Vagina (tissue), 2 donors: ENCODE measurements at regions not wholly inside any gene's neighbourhood (a gene's known extent, or its start where the extent isn't known, plus 50 kb on each side); places are given as distances from the start of the nearest gene placed in this dataset.

Experiments
- DNase-seq, 2 donors: peaks; one replicate each; pipeline ENCODE4 v3.0.0-alpha.2; 2017; ENCODE audit errors: extremely low spot score in 2 of 2
- H3K27ac ChIP-seq: fragments of 200-600 bp; sonication (generic); one replicate; pipeline ENCODE4 v1.5.1; 2019
- H3K27me3 ChIP-seq: fragments of 200-600 bp; sonication (generic); one replicate; pipeline ENCODE4 v1.5.1; 2019
- H3K36me3 ChIP-seq, 2 donors: fragments of 200-600 bp; sonication (generic); one replicate each; pipeline ENCODE4 v1.5.1; 2017 to 2019
- H3K4me1 ChIP-seq: fragments of 200-600 bp; sonication (generic); one replicate; pipeline ENCODE4 v1.5.1; 2019
- H3K4me3 ChIP-seq, 2 donors: fragments of 200-600 bp; sonication (generic); 1 replicate in 1 of 2; 2 replicates in 1 of 2; pipeline ENCODE4 v1.5.1; 2016 to 2019
- H3K9me3 ChIP-seq: fragments of 200-600 bp; sonication (generic); one replicate; pipeline ENCODE4 v1.5.1; 2019
- CTCF ChIP-seq, 3 experiments: fragments of 450-650 bp in 2 of 3; fragments of 200-600 bp in 1 of 3; sonication (generic) in 1 of 3; IDR thresholded peaks; one replicate each; pipeline ENCODE4 v1.5.1; 2017 to 2019; ENCODE audit warnings: antibody characterized with exemption in 3 of 3, mild to moderate bottlenecking in 2 of 3, moderate library complexity in 2 of 3
- POLR2A ChIP-seq, 2 donors: fragments of 450-650 bp; IDR thresholded peaks; one replicate each; pipeline ENCODE4 v1.6.1; 2017; ENCODE audit warnings: antibody characterized with exemption in 2 of 2, mild to moderate bottlenecking in 2 of 2, moderate library complexity in 2 of 2
- POLR2AphosphoS5 ChIP-seq, 2 donors: sonication (generic); formaldehyde crosslinking; IDR thresholded peaks; one replicate each; pipeline ENCODE4 v1.9.0; 2017; ENCODE audit warnings: antibody characterized with exemption in 2 of 2, mild to moderate bottlenecking in 2 of 2, low read depth in 1 of 2; ENCODE audit not compliant: insufficient read depth in 1 of 2
- intact Hi-C: fragments of 100-400 bp; cut with DNase I; formaldehyde crosslinking; loops from one replicate; pipeline ENCODE4 v1.15.1; 2023

- Histone ChIP-seq H3K27ac (no peak overlapping the region), H3K27me3 (no peaks in the 10 kb centered on the region), H3K36me3 (no peaks in the 10 kb centered on the region), H3K4me3 (no peak overlapping the region), H3K9me3 (no peaks in the 10 kb centered on the region), H3K4me1 (no peaks in the 10 kb centered on the region)
- TF ChIP-seq CTCF (IDR thresholded peaks at IDR 0.05) (no peak), POLR2A (IDR thresholded peaks at IDR 0.05) (no peak), POLR2AphosphoS5 (IDR thresholded peaks at IDR 0.05; ENCODE audit: insufficient read depth in 1 of 2, low read depth in 1 of 2) (no peak)
- intact Hi-C loops: no loop called here
- DNase-seq: no peak
These were observed 341.8 kb downstream of the ZNF326 start for GRCh38 chr1:90336552-90337324.

GRCh38 chr1:90335558-90335957 is 340.6 kb downstream of the ZNF326 start:
- Histone ChIP-seq H3K9me3 (no peaks in the 10 kb centered on the region), H3K27ac (no peak overlapping the region), H3K4me3 (no peak overlapping the region), H3K36me3 (no peaks in the 10 kb centered on the region), H3K4me1 (no peaks in the 10 kb centered on the region), H3K27me3 (no peaks in the 10 kb centered on the region)
- intact Hi-C loops: no loop called here
- DNase-seq: no peak
- TF ChIP-seq CTCF (IDR thresholded peaks at IDR 0.05) (no peak), POLR2A (IDR thresholded peaks at IDR 0.05) (no peak), POLR2AphosphoS5 (IDR thresholded peaks at IDR 0.05; ENCODE audit: insufficient read depth in 1 of 2, low read depth in 1 of 2) (no peak)

- Histone ChIP-seq H3K27ac (no peak overlapping the region), H3K27me3 (no peaks in the 10 kb centered on the region), H3K4me3 (no peak overlapping the region), H3K36me3 (no peaks in the 10 kb centered on the region), H3K4me1 (no peaks in the 10 kb centered on the region), H3K9me3 (no peaks in the 10 kb centered on the region)
- DNase-seq: no peak
- intact Hi-C loops: no loop called here
- TF ChIP-seq POLR2A (IDR thresholded peaks at IDR 0.05) (no peak), POLR2AphosphoS5 (IDR thresholded peaks at IDR 0.05; ENCODE audit: insufficient read depth in 1 of 2, low read depth in 1 of 2) (no peak), CTCF (IDR thresholded peaks at IDR 0.05) (no peak)
These were observed 339.2 kb downstream of the ZNF326 start for GRCh38 chr1:90334137-90334536.

- no peak for DNase-seq
These were observed 330.3 kb downstream of the ZNF326 start for GRCh38 chr1:90325168-90325567.

More at GRCh38 chr1:90325168-90325567, 330.3 kb downstream of the ZNF326 start:
- H3K4me3 ChIP-seq: no peak overlapping the region
- intact Hi-C loops: no loop called here
- no peaks in the 10 kb centered on the region for H3K4me1 ChIP-seq
- no peak for TF ChIP-seq CTCF (IDR thresholded peaks at IDR 0.05)
- no peak for TF ChIP-seq POLR2AphosphoS5 (IDR thresholded peaks at IDR 0.05; ENCODE audit: insufficient read depth in 1 of 2, low read depth in 1 of 2)
- TF ChIP-seq POLR2A (IDR thresholded peaks at IDR 0.05): no peak
- H3K36me3 ChIP-seq: no peaks in the 10 kb centered on the region
- no peaks in the 10 kb centered on the region for H3K9me3 ChIP-seq
- H3K27ac ChIP-seq: no peak overlapping the region
- no peaks in the 10 kb centered on the region for H3K27me3 ChIP-seq
